ENCODE measurements at regions not wholly inside any gene's neighbourhood (a gene's known extent, or its start where the extent isn't known, plus 50 kb on each side); places are given as distances from the start of the nearest gene placed in this dataset.
"Not testable (repeated sequence)": the region's sequence is repeated elsewhere in the genome, so short reads cannot be mapped to it uniquely, and the experiment has no call there.

DNA sequence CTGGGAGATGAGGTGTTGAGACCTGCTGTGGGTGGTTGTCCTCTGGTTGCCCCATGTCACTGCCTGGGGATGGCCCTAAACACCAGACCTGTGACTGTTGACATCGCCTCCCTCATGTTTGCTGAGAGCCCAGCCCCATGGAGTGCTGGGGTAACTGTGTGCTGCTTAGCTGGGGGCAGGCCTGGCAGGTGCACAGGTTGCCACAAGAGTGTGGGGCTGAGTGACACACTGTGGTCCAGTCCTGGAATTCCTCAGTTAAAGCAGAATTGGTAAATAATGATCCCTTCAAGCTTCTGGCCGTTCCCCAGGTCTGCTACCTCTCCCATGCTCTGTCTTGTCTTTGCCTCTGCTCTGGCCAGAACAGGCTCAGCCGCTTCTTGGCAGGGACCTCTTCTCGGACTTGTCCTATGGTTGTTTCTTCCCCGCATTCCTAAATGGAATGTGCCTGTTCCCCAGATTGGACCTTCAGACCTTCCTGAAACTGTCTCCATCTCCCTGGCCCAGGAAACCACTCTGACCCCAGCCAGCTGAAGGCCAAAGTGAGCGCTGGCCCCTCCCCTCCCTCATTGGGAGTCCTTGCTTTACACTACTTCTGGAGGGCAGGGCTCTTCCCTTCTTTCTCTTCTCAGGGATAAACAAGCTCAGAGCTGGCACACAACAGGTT is 61.2 kb upstream of the PITX1 start:
- H3K27ac ChIP-seq, result no peak overlapping the region

DNA sequence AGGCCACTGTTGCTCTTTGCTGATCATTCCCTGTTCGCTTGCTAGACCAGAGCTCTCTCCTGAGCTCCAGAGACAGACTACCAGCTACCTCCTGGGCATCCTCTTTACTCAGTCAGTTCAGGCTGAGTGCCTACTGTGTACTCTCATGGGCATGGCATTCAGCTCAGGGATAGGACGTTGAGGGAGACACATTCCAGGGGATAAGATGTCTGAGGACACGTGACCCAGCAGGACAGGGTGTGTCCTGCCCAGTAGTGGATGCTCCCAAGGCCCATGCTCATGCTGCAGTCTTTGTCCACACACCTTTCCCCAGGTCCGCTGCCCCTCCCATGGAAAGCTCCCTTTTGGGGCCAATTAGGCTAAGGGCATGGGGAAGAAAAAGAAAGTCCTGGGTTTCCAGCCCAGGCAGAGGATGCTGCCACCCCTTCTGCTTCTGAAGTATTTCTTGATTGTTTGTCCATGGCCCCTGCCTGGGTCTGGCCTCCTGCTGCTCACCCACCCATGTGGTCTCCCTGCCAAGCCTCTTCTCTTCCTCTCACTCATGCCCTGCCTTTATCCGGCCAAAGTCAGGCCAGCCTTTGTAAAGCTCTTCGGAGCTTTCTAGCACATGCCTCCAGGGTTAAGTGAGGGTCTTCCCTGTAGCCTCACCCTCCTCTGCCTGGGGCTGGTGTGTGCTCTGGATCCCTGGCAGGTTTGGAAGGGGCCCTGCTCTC is 60.5 kb upstream of the PITX1 start:
- Histone ChIP-seq H3K4me3 (no peak overlapping the region), H3K27ac (no peak overlapping the region), H3K36me3 (no peaks in the 10 kb centered on the region), H3K27me3 (no peaks in the 10 kb centered on the region), H3K4me1 (peaks cover 16% of the 10 kb centered on the region), H3K9me3 (no peaks in the 10 kb centered on the region)
- DNase-seq (ENCODE audit: extremely low spot score in 2 of 2), result no peak
- intact Hi-C loops (cut with DNase I), result no loop called here
- TF ChIP-seq POLR2A (IDR thresholded peaks at IDR 0.05) (no peak), POLR2AphosphoS5 (IDR thresholded peaks at IDR 0.05; ENCODE audit: insufficient read depth in 1 of 2, low read depth in 1 of 2) (no peak)
- TF ChIP-seq, protein P1, sequence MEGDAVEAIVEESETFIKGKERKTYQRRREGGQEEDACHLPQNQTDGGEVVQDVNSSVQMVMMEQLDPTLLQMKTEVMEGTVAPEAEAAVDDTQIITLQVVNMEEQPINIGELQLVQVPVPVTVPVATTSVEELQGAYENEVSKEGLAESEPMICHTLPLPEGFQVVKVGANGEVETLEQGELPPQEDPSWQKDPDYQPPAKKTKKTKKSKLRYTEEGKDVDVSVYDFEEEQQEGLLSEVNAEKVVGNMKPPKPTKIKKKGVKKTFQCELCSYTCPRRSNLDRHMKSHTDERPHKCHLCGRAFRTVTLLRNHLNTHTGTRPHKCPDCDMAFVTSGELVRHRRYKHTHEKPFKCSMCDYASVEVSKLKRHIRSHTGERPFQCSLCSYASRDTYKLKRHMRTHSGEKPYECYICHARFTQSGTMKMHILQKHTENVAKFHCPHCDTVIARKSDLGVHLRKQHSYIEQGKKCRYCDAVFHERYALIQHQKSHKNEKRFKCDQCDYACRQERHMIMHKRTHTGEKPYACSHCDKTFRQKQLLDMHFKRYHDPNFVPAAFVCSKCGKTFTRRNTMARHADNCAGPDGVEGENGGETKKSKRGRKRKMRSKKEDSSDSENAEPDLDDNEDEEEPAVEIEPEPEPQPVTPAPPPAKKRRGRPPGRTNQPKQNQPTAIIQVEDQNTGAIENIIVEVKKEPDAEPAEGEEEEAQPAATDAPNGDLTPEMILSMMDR (IDR thresholded peaks at IDR 0.05), result no peak

More for the DNA sequence above, 61.2 kb upstream of the PITX1 start:
- no peak for DNase-seq (ENCODE audit: extremely low spot score in 2 of 2)
- H3K27me3 ChIP-seq, result no peaks in the 10 kb centered on the region
- H3K4me3 ChIP-seq, result no peak overlapping the region
- no peaks in the 10 kb centered on the region for H3K9me3 ChIP-seq
- intact Hi-C loops (cut with DNase I), result no loop called here
- H3K36me3 ChIP-seq, result no peaks in the 10 kb centered on the region
- H3K4me1 ChIP-seq, result peaks cover 16% of the 10 kb centered on the region
- no peak for TF ChIP-seq POLR2A (IDR thresholded peaks at IDR 0.05)
- TF ChIP-seq, protein P1 (IDR thresholded peaks at IDR 0.05), result no peak
- TF ChIP-seq POLR2AphosphoS5 (IDR thresholded peaks at IDR 0.05; ENCODE audit: insufficient read depth in 1 of 2, low read depth in 1 of 2), result no peak

DNA sequence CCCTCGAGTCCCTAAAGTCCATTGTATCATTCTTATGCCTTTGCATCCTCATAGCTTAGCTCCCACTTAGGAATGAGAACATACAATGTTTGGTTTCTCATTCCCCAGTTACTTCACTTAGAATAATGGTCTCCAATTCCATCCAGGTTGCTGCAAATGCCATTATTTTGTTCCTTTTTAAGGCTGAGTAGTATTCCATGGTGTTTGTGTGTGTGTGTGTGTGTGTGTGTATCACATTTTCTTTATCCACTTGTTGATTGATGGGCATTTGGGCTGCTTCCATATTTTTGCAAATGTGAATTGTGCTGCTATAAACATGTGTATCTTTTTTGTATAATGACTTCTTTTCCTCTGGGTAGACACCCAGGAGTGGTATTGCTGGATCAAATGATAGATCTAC is 59.5 kb upstream of the PITX1 start:
- H3K27ac ChIP-seq; H3K4me3 ChIP-seq; H3K27me3 ChIP-seq; DNase-seq (ENCODE audit: extremely low spot score in 2 of 2); intact Hi-C loops (cut with DNase I); H3K9me3 ChIP-seq; H3K36me3 ChIP-seq: not testable (repeated sequence)
- peaks cover 16% of the 10 kb centered on the region for H3K4me1 ChIP-seq

DNA sequence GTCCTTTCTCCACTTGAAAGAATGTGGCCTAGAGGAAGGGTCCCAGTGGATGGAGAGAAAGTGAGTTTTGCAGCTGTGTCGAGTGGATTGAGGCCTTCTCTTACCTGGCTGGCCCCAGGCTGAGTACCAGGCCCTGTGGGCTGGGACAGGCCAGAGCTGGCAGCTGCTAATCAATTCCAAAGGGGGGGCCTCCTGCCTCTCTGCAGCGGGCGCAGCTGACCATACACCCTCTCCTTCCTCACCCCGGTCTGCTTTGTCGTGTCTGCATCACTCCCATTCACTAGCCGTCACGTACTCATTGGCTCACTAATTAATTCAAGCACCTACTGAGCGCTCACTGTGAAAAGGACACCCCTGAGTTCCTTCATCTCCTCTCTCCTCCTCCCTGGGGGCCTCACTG is 58.4 kb upstream of the PITX1 start:
- DNase-seq (ENCODE audit: extremely low spot score in 2 of 2), result no peak
- peaks cover 16% of the 10 kb centered on the region for H3K4me1 ChIP-seq
- TF ChIP-seq POLR2A (IDR thresholded peaks at IDR 0.05) (no peak), POLR2AphosphoS5 (IDR thresholded peaks at IDR 0.05; ENCODE audit: insufficient read depth in 1 of 2, low read depth in 1 of 2) (no peak)
- TF ChIP-seq, protein P1 (IDR thresholded peaks at IDR 0.05), result no peak
- no peaks in the 10 kb centered on the region for H3K9me3 ChIP-seq
- no peaks in the 10 kb centered on the region for H3K36me3 ChIP-seq
- H3K4me3 ChIP-seq, result no peak overlapping the region
- intact Hi-C loops (cut with DNase I), result no loop called here
- H3K27ac ChIP-seq, result no peak overlapping the region
- no peaks in the 10 kb centered on the region for H3K27me3 ChIP-seq

DNA sequence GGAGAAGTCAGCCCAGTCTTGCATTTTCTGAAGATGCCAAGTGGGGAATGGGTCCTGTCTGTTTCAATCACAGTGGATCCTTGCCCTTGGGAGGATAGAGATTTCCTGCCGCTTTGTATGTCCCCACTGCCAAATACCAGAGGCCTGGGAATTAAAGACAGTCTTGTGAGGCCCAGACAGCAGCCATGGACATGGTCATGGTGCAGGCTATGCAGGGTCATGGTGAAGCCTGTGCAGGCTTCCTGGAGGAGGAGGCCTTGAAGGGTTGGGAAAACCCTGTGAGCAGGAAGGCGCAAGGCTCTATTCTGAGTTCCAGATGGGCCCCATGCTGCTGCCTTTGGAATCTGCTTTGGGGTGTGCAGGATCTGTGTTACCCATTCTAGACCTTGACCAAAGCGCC is 57.3 kb upstream of the PITX1 start:
- Histone ChIP-seq H3K27me3 (no peaks in the 10 kb centered on the region), H3K9me3 (no peaks in the 10 kb centered on the region), H3K36me3 (no peaks in the 10 kb centered on the region), H3K27ac (no peak overlapping the region), H3K4me1 (peaks cover 16% of the 10 kb centered on the region), H3K4me3 (no peak overlapping the region)
- DNase-seq (ENCODE audit: extremely low spot score in 2 of 2), result no peak
- TF ChIP-seq POLR2A (IDR thresholded peaks at IDR 0.05) (no peak), POLR2AphosphoS5 (IDR thresholded peaks at IDR 0.05; ENCODE audit: insufficient read depth in 1 of 2, low read depth in 1 of 2) (no peak)
- TF ChIP-seq, protein P1 (IDR thresholded peaks at IDR 0.05), result no peak
- intact Hi-C loops (cut with DNase I), result no loop called here

Measured in vagina (tissue), 2 donors.